ENCODE measurements at regions not wholly inside any gene's neighbourhood (a gene's known extent, or its start where the extent isn't known, plus 50 kb on each side); places are given as distances from the start of the nearest gene placed in this dataset.

DNA sequence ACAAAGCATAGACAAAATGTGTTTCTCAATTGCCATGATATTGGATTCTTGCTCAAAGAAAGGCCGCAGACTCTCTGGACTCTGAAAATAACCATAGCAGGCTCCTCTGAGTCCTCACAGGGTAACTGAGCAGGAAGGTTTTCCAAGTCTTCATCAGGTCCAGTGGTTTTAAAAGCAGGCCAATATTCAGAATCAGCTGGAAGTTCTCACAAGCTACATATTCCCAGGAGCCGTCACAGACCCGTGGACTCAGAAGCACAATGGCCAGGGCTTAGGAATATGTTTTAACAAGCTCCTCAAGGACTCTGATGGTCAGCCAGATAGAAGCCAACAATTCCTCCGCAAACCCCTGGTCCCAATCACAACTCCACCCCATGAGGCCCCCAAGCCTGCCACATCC, 256.1 kb upstream of the ADAMTS9 start:
- DNase-seq (ENCODE audit: low spot score): no peak

DNA sequence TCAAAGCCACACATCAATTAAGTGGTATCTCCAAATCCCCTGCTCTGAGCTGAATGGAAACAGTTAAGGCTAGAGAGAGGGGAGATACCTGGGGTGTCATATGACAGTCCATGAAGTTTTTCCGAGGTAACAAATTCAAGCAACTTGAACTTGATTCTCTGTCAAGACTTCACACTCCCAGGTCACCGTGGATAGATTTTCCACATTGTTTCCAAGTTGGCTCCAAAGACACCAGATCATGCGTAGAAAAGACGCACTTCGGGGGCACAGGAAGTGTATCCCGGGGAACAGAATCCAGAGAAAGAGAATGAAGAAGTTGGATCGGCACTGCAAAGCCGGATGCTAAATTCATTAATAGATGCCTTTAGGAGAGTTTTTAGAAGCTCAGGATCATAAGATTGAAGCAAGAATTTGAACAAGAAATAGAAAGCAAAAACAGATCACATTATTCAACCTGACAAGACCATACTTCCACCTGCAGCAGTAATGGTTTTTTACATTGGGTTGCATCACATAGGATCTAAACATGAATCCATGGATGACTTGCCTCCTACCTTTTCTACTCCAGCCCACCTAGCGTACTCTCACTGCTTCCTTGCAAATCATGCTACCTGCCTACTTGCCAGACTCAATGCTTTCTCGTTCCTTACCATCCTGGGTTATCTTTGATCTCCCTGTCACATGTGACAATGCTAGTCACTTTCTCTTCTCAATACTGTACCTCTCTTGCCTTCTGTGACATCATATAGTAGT, 253.0 kb upstream of the ADAMTS9 start:
- DNase-seq (ENCODE audit: low spot score): no peak

DNA sequence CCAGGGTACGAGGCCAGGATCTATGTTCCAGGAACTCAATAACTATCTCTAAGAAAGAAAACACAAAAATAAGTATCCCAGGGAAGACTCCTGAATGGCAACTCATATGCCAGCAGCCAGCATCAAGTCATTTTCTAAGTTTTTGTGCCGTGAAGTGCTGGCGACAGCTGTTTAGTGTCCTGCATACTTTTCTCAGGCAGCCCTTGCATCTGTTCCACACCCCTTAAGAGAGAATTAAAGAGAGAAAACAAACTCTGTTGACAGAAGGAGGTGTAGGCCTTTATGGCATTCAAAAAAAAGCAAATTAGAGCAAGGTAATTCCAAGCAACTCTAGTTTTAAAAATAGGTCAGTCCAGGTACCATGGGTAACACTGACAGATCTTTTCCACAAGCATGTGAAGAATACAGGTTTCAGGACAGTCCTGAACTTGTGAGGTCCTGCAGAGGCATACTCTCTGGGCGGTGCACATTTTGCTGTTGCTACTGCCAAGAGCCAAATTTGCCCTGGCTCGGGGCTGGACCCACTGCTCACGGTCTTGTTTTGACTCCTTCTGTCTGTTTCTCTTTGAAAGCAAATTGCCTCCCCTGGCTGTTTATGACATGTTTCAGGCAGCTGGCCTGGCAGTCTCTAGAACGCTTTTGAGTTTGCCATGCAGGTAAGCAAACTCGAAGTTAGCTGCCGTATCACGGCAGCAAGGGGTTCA, 252.1 kb upstream of the ADAMTS9 start:
- no peak for DNase-seq (ENCODE audit: low spot score)

DNA sequence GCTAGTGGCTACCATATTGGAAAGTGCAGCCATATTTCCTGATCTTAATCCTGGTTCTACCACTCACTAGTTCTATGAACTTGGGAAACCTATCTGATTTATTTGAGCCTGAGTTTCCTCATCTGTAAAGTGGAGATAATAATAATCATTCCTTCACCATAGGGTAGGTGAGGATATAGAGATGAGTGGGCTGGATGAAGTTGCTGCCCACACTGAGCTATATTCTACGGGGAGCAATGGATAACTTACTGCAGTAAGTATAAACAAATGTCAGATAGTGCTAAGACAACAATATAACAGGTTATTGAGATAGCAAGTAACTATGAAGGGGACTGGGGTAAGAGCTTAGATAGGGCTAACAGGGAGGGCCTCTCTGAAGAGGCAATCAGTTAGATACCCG, 251.5 kb upstream of the ADAMTS9 start:
- no peak for DNase-seq (ENCODE audit: low spot score)

DNA sequence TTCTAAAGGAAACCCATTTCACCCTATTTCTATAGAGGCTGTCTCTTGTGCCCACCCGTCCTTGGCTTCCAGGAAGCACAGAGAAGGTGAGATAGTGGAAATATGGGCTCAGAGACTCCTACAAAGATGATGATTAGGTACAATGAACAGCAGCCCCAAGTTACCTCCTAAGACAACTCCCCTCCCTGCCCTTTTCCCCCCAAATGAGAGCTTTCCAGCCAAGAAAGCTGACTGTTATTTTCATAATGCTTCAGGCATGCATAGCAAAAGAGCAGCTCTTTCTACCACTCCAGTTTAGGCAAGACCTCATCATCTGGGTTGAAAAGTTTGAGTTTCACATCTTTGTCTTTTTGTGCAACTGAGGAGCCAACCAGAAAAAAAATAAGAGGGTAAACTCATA, 248.8 kb upstream of the ADAMTS9 start:
- no peak for DNase-seq (ENCODE audit: low spot score)

DNA sequence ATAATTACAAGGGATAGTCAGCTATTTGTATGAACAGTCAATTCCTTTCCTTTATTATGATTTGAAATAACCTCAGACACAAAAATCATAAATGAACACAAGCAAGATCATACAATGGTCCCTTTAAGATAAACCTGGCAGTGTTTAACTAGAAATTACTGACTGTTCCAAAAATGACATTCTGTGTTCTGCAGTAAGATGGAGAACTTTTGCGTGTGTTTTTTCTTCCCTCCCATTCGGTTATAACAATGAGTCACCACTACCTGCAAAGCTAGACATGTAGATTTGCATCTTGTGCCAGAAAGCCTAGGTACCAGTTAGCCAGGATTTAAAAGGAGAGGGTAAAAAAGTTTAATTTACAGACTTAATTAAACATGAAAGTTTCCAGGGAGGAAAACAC, 248.2 kb upstream of the ADAMTS9 start:
- no peak for DNase-seq (ENCODE audit: low spot score)

DNA sequence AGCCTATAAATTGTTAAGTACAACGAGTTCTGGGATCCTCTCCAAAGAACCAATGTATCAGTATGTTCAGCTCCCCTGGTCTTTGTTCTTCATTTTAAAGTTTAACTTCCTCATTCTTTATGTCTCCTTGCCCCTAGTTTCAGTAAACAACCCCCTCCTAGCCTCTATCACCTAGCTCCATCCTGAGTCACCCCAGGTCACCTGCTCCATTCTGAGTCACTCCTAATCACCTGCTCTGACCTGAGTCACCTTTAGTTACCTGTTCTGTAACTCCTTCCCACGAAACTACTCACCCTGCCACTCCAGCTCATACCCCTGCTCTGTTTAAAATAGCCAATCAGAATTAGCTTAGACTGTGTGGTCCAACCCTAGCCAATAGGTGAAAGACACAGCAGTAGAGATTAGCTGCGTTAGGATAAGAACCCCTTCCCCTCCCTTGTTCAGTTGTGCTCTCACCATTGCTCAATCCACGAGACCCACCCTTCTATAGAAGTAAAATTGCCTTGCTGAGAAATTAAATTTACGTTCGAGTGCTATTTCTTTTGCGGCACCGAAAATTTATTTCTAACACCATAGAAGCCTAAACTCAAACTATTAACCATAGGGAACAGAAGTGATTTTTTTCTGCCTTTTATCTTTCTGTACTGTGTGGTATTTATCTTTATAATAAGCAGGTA, 245.0 kb upstream of the ADAMTS9 start:
- no peak for DNase-seq (ENCODE audit: low spot score)

DNA sequence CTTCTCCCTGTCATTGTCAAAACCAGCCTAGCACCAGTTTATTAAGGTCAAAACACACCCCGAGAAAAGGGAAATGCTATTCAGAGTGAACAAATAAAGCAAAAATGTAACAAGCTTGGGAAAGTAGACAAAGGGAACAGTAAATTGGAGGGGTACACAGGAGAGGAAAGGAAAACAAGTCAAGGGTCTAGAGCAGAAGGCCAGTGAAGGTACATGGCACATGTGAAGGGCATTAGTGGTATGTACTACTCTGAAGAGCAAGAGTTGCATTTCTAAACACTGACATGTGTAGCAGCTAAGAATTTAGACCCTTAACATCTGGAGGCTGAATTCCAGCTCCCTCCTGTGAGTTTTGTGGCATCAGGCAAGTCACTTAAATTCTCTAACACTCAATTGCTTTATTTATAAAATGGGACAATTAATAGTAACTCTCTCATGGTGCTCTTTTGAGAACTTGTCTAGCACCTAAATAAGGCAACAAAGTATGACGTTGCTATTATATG, 244.3 kb upstream of the ADAMTS9 start:
- no peak for DNase-seq (ENCODE audit: low spot score)

DNA sequence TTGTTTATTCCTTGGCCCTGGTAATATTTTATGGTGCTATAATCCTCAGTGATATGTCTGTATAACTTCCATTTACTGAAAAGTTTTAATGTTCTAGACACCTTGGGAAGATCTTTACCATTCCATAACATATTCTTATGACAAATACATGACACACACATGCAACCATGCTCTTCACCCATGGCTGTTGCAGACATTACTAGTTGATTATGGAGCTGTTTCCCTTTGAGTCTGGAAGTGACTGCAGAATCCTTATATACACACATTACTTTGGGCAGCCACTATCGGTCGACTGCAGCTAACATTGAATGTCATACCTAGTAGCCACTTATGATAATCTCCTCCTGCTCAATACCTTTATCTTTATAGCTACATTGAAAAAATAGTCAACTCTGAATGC, 243.1 kb upstream of the ADAMTS9 start:
- no peak for DNase-seq (ENCODE audit: low spot score)

DNA sequence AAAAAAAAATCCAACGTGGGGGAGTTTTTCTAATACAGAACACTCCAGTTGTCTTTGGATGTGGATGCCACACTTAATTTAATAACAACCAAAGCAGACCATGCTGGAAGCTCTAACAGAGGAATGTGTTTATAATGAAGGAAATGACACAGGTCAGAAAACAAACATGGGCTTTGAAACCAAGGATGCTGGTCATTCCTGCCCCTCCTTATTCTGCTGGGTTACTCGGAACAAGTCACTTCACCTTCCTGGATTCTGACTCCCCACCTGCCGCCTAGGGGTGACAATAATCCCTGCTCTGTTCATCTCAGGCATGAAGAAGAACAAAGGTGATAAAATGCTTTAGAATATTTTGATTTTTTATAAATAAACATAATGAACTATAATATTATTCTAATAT, 240.9 kb upstream of the ADAMTS9 start:
- no peak for DNase-seq (ENCODE audit: low spot score)

DNA sequence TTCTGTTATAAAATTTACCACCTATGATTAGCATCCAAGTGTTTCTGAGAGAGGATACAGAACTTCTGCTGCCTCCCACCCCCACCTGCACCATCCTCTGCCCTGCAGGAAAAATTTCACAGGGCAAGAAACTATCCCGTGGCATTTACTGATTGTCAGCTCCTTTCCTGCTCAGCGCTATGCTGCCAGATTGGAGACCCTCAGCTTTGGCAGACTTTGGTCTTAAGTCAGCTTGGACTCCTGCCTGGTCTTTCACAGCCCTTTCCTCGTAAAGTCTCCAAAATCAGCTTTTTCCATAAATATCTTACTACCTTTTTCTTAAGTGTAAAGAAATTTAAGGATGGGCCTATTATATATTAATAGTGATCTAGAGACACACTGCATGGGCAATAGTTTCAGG, 239.9 kb upstream of the ADAMTS9 start:
- no peak for DNase-seq (ENCODE audit: low spot score)

DNA sequence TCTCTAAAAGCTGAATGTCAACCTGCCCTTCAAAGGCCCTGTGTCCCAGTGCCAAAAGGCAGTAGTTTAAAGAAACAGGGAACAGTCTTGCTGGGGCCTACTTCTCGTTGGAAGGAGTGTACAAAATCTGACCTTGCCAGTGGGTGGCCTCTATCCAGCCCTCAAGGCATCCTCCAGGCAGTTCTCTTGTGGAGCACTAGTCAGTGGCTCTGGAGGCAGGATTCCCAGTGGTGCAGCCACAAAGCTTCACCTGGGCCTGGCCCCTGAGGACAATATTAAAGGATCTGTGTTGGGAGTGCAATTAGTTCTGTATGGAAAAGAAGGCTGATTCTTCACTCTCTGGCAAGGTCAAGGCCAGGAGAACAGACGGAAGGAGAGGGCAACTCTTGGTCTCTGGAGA, 237.8 kb upstream of the ADAMTS9 start:
- DNase-seq (ENCODE audit: low spot score): no peak

DNA sequence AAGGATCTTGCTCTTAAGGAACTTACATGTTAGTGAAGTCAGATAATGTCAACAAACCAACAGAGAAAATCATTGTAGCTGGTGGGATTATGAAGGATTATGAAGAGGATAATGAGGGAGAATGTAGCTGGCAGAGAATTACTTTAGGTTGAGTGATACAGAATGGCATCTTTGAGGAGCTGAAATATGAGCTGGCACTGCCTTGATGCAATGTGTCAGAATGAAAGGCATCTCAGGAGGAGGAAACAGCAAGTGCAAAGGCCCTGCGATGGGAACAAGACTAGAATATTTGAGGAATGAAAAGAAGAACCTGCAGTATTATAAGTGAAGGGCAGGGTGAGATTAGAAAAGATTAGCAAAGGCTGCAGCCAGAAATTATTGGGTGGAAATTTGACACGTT, 237.2 kb upstream of the ADAMTS9 start:
- no peak for DNase-seq (ENCODE audit: low spot score)

DNA sequence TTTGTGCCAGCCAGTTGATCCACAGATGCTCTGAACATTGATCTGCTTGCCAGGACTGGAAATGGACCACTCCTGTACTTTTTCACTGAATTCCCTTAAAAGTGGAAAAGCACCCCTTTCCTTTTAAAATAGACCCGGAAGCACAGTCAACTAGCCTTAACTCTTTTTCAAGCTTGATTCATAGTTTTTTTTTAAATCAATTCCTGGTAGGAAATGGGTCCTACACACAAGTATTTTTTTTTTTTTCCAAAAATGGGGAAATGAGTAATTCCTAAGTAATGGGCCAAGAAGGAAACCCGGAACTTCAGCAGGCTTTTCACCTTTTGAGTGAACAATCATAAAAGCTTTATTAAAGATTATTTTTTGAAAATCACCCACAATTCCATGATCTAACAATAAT, 234.4 kb upstream of the ADAMTS9 start:
- no peak for DNase-seq (ENCODE audit: low spot score)

DNA sequence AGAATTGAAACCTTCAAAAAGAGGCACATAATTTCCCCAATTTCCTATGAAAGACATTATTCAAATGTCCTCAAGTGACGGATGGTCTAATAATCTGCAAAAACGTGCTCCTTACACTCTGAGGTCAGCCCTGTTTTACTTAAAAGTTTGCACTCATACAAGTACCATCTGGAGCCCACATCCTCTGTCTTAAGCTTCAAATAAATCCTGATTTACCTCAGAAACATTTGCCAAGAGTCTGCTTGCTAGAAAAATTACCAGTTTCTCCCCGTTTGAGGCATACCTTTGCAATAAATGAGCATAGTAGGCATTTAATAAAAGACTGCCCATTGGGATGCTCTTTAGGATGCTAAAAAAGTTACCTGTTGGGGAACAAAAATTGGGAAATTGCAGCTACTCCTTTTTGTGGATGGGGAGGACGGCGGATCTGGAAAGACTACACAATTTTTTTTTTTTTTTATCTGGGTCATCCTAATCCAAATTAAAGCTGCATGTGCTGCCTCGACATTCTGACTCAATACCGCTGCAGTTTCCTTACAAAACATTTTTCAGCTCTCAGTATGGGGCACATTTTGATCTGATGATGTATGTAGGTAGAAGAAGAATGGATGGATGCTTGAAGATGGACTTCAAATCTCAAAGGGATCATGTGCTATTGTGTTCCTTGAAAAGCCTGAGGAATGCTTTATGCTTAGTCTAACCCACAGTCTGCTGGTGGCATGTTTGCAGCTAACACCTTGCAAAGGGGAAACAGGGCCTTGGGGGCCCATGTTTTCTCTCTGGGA, 233.7 kb upstream of the ADAMTS9 start:
- no peak for DNase-seq (ENCODE audit: low spot score)

DNA sequence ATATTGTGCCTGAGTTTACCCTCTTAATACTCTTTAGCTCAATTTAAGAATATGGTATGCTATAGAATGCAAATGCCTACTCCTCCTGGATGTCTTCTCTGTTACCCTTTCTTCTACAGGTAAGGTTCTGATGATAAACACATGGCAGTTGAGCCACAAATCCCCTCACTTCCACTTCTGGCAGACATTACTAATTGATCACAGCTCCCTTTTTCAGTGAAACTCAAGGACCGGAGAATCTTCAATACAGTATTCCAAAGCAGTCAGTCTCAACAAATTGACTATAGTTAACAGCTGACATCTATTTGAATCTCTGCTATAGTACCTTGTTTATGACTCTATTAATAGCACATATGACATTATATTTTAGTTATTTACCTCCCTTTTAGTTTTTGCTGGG, 232.1 kb upstream of the ADAMTS9 start:
- DNase-seq (ENCODE audit: low spot score): no peak

DNA sequence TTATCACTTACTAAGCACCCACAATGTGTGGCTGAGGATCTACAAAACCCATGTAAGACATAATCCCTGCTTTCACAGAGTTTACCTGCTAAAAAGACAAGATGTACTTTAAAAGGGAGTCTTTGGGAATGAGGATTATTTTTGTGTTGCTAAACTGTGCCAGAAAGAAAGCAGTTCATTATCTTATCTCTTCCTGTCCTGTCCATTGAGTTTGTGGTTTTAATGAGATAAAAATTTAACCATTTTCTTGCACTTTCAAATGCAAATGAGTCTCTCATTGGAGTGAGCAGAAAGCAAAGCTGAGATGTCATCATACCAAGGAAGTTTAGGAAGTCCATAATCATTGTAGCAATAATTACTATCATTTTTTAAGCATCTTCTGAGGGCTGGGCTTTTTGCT, 231.2 kb upstream of the ADAMTS9 start:
- DNase-seq (ENCODE audit: low spot score): no peak

DNA sequence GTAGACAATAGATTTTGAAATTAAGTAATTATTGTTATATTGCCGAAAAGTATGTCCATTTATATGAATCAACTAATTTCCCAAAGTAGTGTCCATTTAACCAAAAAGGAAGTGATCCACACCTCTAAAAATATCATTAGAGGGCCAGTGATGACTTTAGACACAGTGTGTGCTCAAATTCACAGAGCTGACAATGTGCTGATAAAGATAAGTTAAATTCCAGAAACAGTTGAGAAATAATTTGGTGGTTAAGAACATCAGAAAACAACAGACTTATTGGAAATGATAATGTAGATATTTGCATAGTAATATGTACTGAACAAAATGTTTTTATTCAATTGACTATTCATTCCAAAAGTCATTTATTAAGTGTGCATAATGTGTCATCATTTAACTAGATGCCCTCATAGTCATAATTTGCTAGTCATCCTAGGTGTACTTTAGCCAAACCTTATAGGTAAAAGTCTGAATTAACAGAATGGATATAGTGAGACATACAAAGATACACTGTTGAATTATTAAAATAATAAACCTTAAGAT, 230.2 kb upstream of the ADAMTS9 start:
- DNase-seq (ENCODE audit: low spot score): no peak

DNA sequence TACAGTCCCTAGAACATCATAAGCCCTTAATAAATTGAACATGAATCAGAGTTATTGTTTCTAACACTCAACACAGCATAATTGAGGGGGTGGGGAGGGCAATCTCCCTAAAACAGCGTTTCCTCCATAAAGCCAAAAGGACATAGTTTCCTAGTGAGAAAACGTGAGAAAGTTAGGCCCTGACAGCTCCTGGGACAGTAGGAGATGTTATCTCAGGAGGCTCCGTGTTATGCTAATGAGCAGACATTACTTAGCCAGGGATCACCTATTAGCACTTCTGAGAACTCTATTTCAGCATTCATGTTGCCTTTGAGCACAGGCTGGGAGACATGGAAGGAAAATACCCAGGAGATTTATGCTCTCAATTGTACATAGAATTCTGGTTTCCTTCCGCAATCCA, 229.1 kb upstream of the ADAMTS9 start:
- no peak for DNase-seq (ENCODE audit: low spot score)

DNA sequence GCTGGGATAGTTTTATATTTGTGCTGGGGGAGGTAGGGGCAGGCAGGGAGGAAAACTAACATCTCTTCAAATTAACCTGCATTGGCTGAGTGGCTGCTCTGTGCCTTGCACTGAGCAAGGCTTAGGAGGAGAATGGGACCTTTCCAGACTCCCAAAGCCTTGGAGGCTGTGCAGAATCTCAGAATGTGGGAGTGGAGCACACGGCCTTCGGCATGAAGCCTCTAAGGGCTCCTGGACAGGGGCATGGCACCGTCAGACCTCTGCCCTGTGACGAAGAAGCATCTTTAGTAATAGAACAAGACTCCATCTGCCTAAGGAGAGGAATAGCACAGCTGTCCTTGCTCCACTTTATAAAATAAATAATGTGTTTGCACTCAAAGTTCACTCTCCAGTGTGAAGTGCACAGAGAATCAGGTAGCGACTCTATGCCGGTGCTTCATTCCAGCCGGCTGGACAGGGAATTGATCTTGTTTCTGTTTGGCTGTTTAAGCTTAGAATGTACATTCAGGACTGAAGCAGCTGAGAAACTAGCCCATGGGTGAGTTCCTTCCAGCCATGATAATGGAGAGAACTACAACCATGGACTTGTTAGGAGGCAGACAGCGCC, 228.5 kb upstream of the ADAMTS9 start:
- DNase-seq (ENCODE audit: low spot score): no peak

DNA sequence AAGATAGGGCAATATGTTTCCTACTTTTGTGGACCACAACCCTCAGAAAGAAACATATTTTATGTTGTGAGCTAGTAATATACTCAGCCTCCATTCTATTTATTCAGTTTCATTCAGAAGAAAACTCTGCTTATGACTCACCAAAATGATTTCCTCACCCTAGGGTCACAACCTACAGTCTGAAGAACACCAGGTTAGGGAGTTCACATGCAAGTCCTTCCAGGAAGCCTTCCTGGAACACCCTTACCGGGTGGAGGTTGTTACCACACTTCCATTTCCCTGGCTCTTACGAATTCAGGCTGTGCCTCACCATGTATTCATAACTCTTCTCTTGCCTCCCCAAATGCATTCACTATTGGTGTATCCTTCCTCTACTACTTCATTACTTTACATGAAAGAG, 228.0 kb upstream of the ADAMTS9 start:
- DNase-seq (ENCODE audit: low spot score): no peak

DNA sequence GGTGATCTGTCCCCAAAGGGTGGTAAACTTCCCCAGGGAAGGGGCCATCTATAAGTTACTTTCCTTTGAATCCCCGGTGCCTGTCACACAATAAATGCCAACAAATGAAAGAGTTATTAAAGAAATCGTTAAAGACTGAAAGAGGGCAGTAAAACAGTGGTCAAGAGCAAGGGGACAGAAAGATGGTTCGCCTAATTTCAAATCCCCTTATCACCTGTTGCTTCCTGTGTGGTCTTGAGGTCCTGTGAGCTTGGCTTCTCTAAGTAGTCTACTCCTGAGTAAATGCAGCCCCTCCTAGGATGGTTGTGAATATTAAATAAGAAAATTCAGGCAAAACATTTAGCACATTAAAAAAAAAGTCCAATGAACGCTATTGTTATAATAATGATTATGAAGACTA, 225.7 kb upstream of the ADAMTS9 start:
- DNase-seq (ENCODE audit: low spot score): no peak
